Neural cell (in vitro differentiated cells): ENCODE measurements at regions not wholly inside any gene's neighbourhood (a gene's known extent, or its start where the extent isn't known, plus 50 kb on each side); places are given as distances from the start of the nearest gene placed in this dataset.

Experiments
- H2AFZ ChIP-seq: fragments of 200-600, 300-800 bp; sonication (generic), shearing (Covaris generic); 2 replicates; pipeline ENCODE4 v1.6.0; 2014; ENCODE audit warnings: low read depth, mild to moderate bottlenecking, antibody characterized with exemption, low read length, moderate library complexity
- H3F3A ChIP-seq: fragments of 200-600 bp; shearing (Covaris generic); 2 replicates; pipeline ENCODE4 v1.6.1; 2016; ENCODE audit warnings: mild to moderate bottlenecking, moderate library complexity, mixed read lengths, antibody characterized with exemption, low read length; ENCODE audit not compliant: insufficient read depth, poor library complexity, severe bottlenecking
- H3K27ac ChIP-seq: fragments of 200-600, 300-800 bp; sonication (generic), shearing (Covaris generic); 2 replicates; pipeline ENCODE4 v1.5.1; 2014; ENCODE audit warnings: mild to moderate bottlenecking, low read length, moderate library complexity
- H3K27me3 ChIP-seq: fragments of 300-800, 200-600 bp; sonication (generic), shearing (Covaris generic); 2 replicates; pipeline ENCODE4 v1.6.0; 2014; ENCODE audit warnings: mild to moderate bottlenecking, low read depth, low read length, moderate library complexity; ENCODE audit not compliant: insufficient read depth
- H3K36me3 ChIP-seq: fragments of 300-800, 200-600 bp; sonication (generic), shearing (Covaris generic); 2 replicates; pipeline ENCODE4 v1.5.1; 2014; ENCODE audit warnings: mild to moderate bottlenecking, antibody characterized with exemption, low read length, moderate library complexity; ENCODE audit not compliant: insufficient read depth
- H3K4me2 ChIP-seq: fragments of 300-800, 200-600 bp; sonication (generic), shearing (Covaris generic); 2 replicates; pipeline ENCODE4 v1.6.0; 2014; ENCODE audit warnings: mild to moderate bottlenecking, low read length
- H3K4me3 ChIP-seq: fragments of 300-800, 200-600 bp; sonication (generic), shearing (Covaris generic); 2 replicates; pipeline ENCODE4 v1.5.1; 2014; ENCODE audit warnings: mild to moderate bottlenecking, low read length, moderate library complexity
- H3K79me2 ChIP-seq: fragments of 200-600 bp; shearing (Covaris generic); replicated peaks from 2 replicates; pipeline ENCODE4 v1.6.0; 2014; ENCODE audit warnings: mild to moderate bottlenecking, low read length, moderate library complexity; ENCODE audit not compliant: insufficient read depth
- H3K9ac ChIP-seq: fragments of 300-800, 200-600 bp; sonication (generic), shearing (Covaris generic); 2 replicates; pipeline ENCODE4 v1.6.1; 2016; ENCODE audit warnings: mild to moderate bottlenecking, low read length, mixed read lengths
- H3K9me2 ChIP-seq: fragments of 200-600 bp; shearing (Covaris generic); 2 replicates; pipeline ENCODE4 v1.6.1; 2016; ENCODE audit warnings: mild to moderate bottlenecking, low read length, mixed read lengths; ENCODE audit not compliant: insufficient read depth
- H3K9me3 ChIP-seq: fragments of 200-600, 300-800 bp; sonication (generic), shearing (Covaris generic); 2 replicates; pipeline ENCODE4 v1.6.1; 2016; ENCODE audit warnings: mild to moderate bottlenecking, mixed run types, low read length, moderate library complexity, mixed read lengths
- H4K20me1 ChIP-seq: fragments of 200-600 bp; shearing (Covaris generic); 2 replicates; pipeline ENCODE4 v1.6.1; 2016; ENCODE audit warnings: mild to moderate bottlenecking, mixed run types; ENCODE audit not compliant: insufficient read depth
- CTCF ChIP-seq: fragments of 450-650 bp; IDR thresholded peaks from 2 replicates; pipeline ENCODE4 v1.5.1; 2014; ENCODE audit warnings: antibody characterized with exemption, mild to moderate bottlenecking, moderate library complexity; ENCODE audit not compliant: poor library complexity, severe bottlenecking
- EP300 ChIP-seq: fragments of 450-650 bp; conservative IDR thresholded peaks from 2 replicates; pipeline ENCODE4 v1.6.1; 2014; ENCODE audit warnings: antibody characterized with exemption, mild to moderate bottlenecking, moderate library complexity; ENCODE audit not compliant: poor library complexity, severe bottlenecking
- EZH2 ChIP-seq: fragments of 200-600, 300-800 bp; shearing (Covaris generic), sonication (generic); IDR thresholded peaks from 2 replicates; pipeline ENCODE4 v1.6.1; 2014; ENCODE audit warnings: antibody characterized with exemption, low read length, borderline replicate concordance, mild to moderate bottlenecking; ENCODE audit not compliant: insufficient read depth, poor library complexity, severe bottlenecking
- MXI1 ChIP-seq: fragments of 450-650 bp; conservative IDR thresholded peaks from 2 replicates; pipeline ENCODE4 v1.6.1; 2014; ENCODE audit warnings: antibody characterized with exemption, mild to moderate bottlenecking; ENCODE audit not compliant: poor library complexity, severe bottlenecking
- POLR2AphosphoS5 ChIP-seq: IDR thresholded peaks from 2 replicates; pipeline ENCODE4 v1.6.1; 2012
- RAD21 ChIP-seq: fragments of 450-650 bp; conservative IDR thresholded peaks from 2 replicates; pipeline ENCODE4 v1.6.1; 2014; ENCODE audit warnings: antibody characterized with exemption, mild to moderate bottlenecking, moderate library complexity
- REST ChIP-seq: IDR thresholded peaks from 2 replicates; pipeline ENCODE4 v1.6.1; 2012; ENCODE audit warnings: borderline replicate concordance
- SMC3 ChIP-seq: fragments of 450-650 bp; conservative IDR thresholded peaks from 2 replicates; pipeline ENCODE4 v1.6.1; 2014; ENCODE audit warnings: antibody characterized with exemption, mild to moderate bottlenecking, moderate library complexity; ENCODE audit not compliant: poor library complexity
- TAF1 ChIP-seq: IDR thresholded peaks from 2 replicates; pipeline ENCODE4 v1.6.1; 2012; ENCODE audit warnings: low read depth

- Histone ChIP-seq H3K36me3 (no peaks in the 10 kb centered on the region), H3K27ac (no peak overlapping the region), H3K79me2 (no peaks in the 10 kb centered on the region), H3K4me2 (no peak overlapping the region), H3K4me3 (no peak overlapping the region), H4K20me1 (no peaks in the 10 kb centered on the region), H3F3A (no peaks in the 10 kb centered on the region), H3K27me3 (no peaks in the 10 kb centered on the region), H3K9me3 (no peaks in the 10 kb centered on the region), H3K9me2 (no peaks in the 10 kb centered on the region), H2AFZ (no peak overlapping the region), H3K9ac (no peak overlapping the region)
- TF ChIP-seq POLR2AphosphoS5 (no peak), SMC3 (no peak), REST (no peak), CTCF (no peak), MXI1 (no peak), RAD21 (no peak), TAF1 (no peak), EZH2 (no peak), EP300 (no peak)
These were observed 98.3 kb upstream of the ANKRD50 start for GRCh38 chr4:124810827-124811226.

- TF ChIP-seq SMC3 (no peak), REST (no peak), RAD21 (no peak), CTCF (no peak), EZH2 (no peak), POLR2AphosphoS5 (no peak), MXI1 (no peak), EP300 (no peak)
- H3K79me2 ChIP-seq = no peaks in the 10 kb centered on the region
- no peaks in the 10 kb centered on the region for H3F3A ChIP-seq
- no peaks in the 10 kb centered on the region for H3K9me3 ChIP-seq
- no peak overlapping the region for H3K27ac ChIP-seq
- H3K36me3 ChIP-seq = no peaks in the 10 kb centered on the region
- H3K9ac ChIP-seq = no peak overlapping the region
- H2AFZ ChIP-seq = no peak overlapping the region
- H3K4me3 ChIP-seq = no peak overlapping the region
- H4K20me1 ChIP-seq = no peaks in the 10 kb centered on the region
- H3K27me3 ChIP-seq = no peaks in the 10 kb centered on the region
- no peaks in the 10 kb centered on the region for H3K9me2 ChIP-seq
- no peak overlapping the region for H3K4me2 ChIP-seq
These were observed 94.9 kb upstream of the ANKRD50 start for GRCh38 chr4:124807421-124807820.
